ENCODE measurements at regions not wholly inside any gene's neighbourhood (a gene's known extent, or its start where the extent isn't known, plus 50 kb on each side); places are given as distances from the start of the nearest gene placed in this dataset.

- TF ChIP-seq CTCF (IDR thresholded peaks at IDR 0.05) (no peak), POLR2A (IDR thresholded peaks at IDR 0.05) (no peak)
Measured at GRCh38 chr6:157732007-157732406, 91.0 kb upstream of the SNX9 start.
